ENCODE measurements at regions not wholly inside any gene's neighbourhood (a gene's known extent, or its start where the extent isn't known, plus 50 kb on each side); places are given as distances from the start of the nearest gene placed in this dataset.

DNA sequence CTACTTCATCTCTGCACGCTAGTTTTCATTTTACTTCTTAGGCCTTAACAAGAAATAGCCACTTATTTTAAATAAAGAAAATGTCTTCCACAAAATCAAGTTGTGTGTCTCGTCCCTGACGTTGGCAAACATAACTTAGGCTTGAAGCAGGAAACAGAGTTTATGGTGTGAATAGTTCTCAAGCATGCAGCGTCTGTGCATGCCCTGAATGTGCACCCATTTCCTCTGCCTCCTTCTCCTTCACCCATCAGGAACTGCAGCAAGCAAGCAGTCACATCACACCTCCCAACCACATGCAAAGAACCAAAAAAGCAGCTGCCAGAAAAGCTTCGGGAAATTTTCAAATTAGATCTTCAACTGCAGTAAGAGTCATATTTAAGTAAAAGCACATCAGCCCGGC, 424.0 kb upstream of the IRX4 start:
- intact Hi-C loops (cut with DNase I) = no loop called here
- no peak overlapping the region for H3K4me3 ChIP-seq
- H3K27me3 ChIP-seq = no peaks in the 10 kb centered on the region
- H3K36me3 ChIP-seq = no peaks in the 10 kb centered on the region
- no peaks in the 10 kb centered on the region for H3K4me1 ChIP-seq (ENCODE audit: insufficient read depth)
- TF ChIP-seq POLR2A (IDR thresholded peaks at IDR 0.05) (no peak), EP300 (IDR thresholded peaks at IDR 0.05) (no peak)
- TF ChIP-seq, protein P1, sequence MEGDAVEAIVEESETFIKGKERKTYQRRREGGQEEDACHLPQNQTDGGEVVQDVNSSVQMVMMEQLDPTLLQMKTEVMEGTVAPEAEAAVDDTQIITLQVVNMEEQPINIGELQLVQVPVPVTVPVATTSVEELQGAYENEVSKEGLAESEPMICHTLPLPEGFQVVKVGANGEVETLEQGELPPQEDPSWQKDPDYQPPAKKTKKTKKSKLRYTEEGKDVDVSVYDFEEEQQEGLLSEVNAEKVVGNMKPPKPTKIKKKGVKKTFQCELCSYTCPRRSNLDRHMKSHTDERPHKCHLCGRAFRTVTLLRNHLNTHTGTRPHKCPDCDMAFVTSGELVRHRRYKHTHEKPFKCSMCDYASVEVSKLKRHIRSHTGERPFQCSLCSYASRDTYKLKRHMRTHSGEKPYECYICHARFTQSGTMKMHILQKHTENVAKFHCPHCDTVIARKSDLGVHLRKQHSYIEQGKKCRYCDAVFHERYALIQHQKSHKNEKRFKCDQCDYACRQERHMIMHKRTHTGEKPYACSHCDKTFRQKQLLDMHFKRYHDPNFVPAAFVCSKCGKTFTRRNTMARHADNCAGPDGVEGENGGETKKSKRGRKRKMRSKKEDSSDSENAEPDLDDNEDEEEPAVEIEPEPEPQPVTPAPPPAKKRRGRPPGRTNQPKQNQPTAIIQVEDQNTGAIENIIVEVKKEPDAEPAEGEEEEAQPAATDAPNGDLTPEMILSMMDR (IDR thresholded peaks at IDR 0.05) = no peak
- no peak for DNase-seq
- WGBS, 3 donors = 84 to 91% (median 86%) methylated on average over 6 of the region's 6 CpGs
- no peak overlapping the region for H3K27ac ChIP-seq
- H3K9me3 ChIP-seq = no peaks in the 10 kb centered on the region

DNA sequence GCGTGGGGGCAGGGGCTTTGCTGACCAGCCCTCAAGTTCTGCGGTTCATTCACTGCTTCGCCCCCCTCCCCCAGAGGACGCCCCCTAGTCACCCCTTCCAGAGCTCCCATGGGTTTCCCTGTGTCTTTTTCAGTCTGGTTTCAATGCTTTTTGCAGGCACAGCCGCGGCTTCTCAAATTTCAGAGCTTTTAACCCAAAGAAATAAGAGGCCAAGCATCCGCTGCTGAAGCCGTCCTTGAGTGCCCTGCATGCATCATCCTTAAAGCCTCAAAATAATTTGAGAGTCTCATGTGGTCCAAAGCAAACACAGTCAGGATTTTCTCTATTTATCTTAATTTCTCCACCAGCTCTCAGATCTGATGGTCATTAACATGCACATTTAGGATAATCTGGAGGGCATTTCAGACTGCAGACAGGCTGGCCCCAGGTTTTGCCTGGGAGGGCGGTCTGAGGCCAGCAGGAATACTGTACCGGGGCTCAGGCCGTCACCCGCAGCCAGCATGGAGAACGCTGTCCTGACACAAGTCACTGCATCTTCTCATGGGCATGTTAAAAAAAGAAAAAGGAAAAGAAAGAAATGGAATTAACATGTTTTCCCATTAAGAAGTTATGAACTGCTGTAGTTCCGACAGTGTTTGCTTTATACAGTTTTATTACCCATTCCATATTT, 420.8 kb upstream of the IRX4 start:
- no peak for DNase-seq
- no peak for TF ChIP-seq EP300 (IDR thresholded peaks at IDR 0.05)
- no peak for TF ChIP-seq POLR2A (IDR thresholded peaks at IDR 0.05)
- TF ChIP-seq, protein P1 (IDR thresholded peaks at IDR 0.05) = no peak
- WGBS, 3 donors = 33 to 37% (median 35%) methylated on average over 14 of the region's 14 CpGs
- intact Hi-C loops (cut with DNase I) = no loop called here
- H3K36me3 ChIP-seq = no peaks in the 10 kb centered on the region
- no peaks in the 10 kb centered on the region for H3K9me3 ChIP-seq
- no peak overlapping the region for H3K27ac ChIP-seq
- H3K4me1 ChIP-seq (ENCODE audit: insufficient read depth) = no peaks in the 10 kb centered on the region
- H3K27me3 ChIP-seq = no peaks in the 10 kb centered on the region
- no peak overlapping the region for H3K4me3 ChIP-seq

DNA sequence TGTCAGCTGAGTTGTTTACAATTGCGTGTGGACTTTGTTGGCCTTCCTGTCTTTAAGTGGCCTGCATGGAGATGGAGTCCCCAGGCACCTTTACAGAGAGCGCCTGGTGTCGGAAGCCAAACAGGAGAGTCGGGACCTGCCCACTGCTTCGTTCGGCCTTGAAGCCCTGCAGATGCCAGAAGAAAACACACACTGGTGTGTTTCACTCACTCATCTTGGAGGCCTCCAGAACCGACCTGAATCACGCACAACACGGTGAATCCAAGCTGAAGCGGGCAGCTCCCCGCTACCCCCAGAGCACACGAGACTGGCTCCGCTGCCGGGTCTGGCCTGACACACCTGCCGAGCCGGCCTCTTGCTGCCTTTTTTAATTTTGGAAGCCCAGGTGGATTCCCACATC, 419.4 kb upstream of the IRX4 start:
- Histone ChIP-seq H3K36me3 (no peaks in the 10 kb centered on the region), H3K27me3 (no peaks in the 10 kb centered on the region), H3K4me1 (ENCODE audit: insufficient read depth) (no peaks in the 10 kb centered on the region), H3K9me3 (no peaks in the 10 kb centered on the region), H3K27ac (no peak overlapping the region), H3K4me3 (no peak overlapping the region)
- intact Hi-C loops (cut with DNase I) = no loop called here
- TF ChIP-seq, protein P1 (IDR thresholded peaks at IDR 0.05) = no peak
- TF ChIP-seq EP300 (IDR thresholded peaks at IDR 0.05) = no peak
- no peak for TF ChIP-seq POLR2A (IDR thresholded peaks at IDR 0.05)
- WGBS, 3 donors = 85 to 92% (median 87%) methylated on average over 16 of the region's 16 CpGs
- no peak for DNase-seq

DNA sequence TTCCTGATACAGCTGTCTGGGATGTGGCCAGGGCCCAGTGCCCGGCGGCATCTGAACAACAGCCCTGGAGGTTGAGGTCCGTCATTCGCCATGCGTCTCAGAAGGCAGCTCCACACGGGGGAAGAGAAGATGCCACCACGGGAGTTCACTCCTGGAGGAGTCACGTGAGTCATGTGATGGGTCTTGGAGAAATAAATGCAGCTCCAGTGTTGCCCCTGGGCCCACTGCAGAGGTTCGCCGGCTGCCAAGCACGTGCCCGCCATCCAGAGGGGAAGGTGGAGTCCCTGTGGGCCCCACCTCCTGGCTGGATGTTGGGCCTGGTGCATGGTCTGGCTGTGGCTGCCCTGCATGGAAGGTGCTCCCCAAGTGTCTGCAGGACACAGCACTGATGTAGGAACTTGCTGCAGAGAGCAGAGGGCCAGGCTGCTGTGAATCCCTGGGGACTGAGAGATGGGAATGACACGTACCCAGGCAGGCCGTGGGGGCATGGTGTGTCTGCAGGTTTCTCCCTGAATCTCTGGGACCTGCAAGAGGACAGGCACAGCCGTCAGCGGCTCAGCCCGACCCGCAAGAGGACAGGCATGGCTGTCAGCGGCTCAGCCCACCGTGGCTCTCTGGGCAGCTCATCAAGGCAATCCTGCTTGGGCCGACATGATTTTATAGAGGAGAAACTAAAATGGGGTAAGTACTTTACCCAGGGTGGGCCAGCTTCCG, 418.3 kb upstream of the IRX4 start:
- Histone ChIP-seq H3K27me3 (no peaks in the 10 kb centered on the region), H3K9me3 (no peaks in the 10 kb centered on the region), H3K4me1 (ENCODE audit: insufficient read depth) (no peaks in the 10 kb centered on the region), H3K27ac (no peak overlapping the region), H3K4me3 (no peak overlapping the region), H3K36me3 (no peaks in the 10 kb centered on the region)
- no peak for TF ChIP-seq EP300 (IDR thresholded peaks at IDR 0.05)
- TF ChIP-seq POLR2A (IDR thresholded peaks at IDR 0.05) = no peak
- TF ChIP-seq, protein P1 (IDR thresholded peaks at IDR 0.05) = no peak
- intact Hi-C loops (cut with DNase I) = no loop called here
- WGBS, 3 donors = 93 to 95% (median 94%) methylated on average over 22 of the region's 22 CpGs
- no peak for DNase-seq

Measured in ovary (tissue), 7 donors.